GM19043 (cell line): ENCODE measurements at regions not wholly inside any gene's neighbourhood (a gene's known extent, or its start where the extent isn't known, plus 50 kb on each side); places are given as distances from the start of the nearest gene placed in this dataset.

Source experiments
- ATAC-seq: cut with Tn5 transposase; IDR thresholded peaks from one replicate; pipeline ENCODE4 v1.9.1; 2021; ENCODE audit warnings: low read depth; ENCODE audit not compliant: unreplicated experiment

DNA sequence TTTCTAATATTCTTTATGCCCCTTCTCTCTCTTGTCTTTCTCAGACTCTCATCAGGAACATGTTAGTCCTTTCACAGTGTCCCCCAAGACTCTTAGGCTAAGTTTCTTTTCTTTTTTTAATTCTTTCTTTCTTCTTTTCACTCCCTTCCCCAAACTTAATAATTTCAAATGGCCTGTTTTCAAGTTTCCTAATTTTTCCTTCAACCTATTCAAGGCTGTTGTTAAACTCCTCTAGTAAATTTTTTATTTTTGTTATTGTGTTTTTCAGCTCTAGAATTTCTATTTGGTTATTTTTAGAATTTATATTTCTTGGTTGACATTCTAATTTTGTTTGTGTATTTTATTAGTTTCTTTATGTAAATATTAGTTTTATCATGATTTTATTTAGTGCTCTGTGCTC, 236.6 kb upstream of the GYPC start:
- ATAC-seq: no peak

DNA sequence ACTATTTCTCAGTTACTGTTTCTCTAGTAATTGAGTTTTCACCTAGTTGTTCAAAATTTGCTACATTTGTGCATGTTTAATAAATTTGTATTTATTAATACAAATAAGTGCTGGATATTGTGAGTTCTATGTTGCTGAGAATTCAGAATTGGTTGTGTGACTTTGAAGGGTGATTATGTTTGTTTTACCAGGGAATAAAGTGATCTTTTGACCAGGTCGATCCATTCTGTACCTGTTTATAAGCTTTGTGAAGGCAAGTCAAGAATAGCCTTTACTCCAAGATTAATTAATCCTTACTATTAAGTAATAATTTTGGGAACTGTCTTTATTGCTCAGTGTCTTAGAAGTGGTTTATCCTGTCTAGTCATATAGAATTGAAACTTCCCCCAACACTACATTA, 230.0 kb upstream of the GYPC start:
- ATAC-seq: no peak

DNA sequence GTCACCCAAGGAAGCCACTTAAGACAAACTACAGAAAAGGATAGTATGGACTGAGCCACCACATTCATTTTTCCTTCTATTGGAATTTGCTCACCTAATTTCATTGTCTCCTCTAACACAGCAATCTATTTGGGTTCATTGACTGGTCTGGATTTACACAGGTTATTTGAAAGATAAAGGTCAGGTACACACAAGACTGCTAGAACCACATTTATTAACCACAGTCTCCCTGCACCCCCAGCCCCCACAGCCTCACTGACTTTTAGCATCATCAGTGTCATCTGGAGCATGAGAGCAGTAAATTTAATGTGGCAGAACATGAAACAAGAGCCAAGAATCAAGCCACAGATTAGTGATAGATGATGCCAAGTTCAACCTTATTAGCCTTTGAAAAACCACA, 226.9 kb upstream of the GYPC start:
- ATAC-seq: no peak

DNA sequence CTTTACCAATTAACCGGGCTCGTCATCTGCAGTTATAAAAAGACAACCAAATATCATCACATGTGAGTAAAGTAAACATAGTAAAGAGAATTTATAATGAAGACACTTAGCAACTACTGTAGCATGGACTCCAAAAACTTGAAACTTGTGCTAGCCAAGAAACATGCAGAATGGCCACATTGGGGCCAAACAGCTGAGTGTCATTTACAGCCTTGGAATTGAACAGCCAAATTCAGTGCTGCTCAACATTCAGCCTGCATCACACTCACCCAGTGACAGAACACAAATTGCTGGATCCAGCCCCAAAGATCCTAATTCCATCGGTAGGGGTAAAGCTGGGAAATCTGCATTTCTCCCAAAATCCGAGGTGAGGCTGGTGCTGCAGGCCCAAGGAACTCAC, 224.8 kb upstream of the GYPC start:
- ATAC-seq: no peak

DNA sequence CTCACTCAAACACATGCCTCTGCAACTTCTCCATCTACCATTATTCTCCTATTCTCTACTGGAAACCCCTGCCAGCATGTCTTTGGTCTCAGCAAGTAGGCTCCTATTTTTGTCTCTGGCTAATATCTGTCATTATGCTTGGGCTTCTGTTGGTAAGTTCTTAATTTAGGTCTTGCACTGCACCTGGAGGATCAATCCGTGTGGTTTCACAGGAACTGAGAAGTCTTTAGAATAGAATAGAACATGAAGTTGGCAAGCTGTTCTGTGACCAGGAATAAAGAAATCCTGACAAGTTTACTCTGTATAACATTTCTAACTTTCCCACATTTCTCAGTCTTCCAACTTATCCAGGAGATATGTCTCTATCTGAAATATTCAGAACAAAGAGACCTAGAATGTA, 219.5 kb upstream of the GYPC start:
- no peak for ATAC-seq

DNA sequence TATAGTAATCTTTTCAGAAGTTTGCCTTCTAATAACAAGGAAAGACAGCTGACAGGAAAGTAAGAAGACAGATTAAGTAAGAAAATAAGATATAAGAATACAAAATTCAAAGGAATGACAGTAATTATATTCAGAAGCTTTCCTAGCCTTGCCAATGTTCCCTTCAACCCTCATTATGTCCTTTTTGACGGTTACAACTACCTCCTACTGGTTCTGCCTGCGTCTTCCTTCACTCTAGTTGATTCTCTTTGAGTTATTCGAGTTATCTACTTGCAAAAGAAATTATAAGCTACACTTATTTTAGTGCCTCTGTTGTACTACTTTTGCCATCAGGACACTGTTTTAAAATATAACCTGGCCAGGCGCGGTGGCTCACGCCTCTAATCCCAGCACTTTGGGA, 218.9 kb upstream of the GYPC start:
- ATAC-seq: no peak

DNA sequence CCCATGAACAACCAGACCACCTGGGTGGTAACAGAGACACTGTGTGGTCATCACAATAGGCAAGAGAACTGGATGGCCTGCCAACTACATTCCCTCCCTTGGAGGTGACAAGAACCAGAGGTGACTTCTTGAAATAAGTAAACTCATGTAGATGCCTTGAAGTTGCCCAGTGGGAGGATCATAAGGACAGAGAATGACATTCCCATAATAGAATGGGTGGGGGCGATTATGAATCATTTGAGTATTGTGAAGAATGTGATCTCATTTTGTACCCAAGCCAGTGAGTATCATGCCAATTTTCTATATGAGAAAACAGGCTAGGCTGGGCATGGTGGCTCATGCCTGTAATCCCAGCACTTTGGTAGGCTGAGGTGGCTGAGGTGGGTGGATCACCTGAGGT, 211.4 kb upstream of the GYPC start:
- no peak for ATAC-seq

DNA sequence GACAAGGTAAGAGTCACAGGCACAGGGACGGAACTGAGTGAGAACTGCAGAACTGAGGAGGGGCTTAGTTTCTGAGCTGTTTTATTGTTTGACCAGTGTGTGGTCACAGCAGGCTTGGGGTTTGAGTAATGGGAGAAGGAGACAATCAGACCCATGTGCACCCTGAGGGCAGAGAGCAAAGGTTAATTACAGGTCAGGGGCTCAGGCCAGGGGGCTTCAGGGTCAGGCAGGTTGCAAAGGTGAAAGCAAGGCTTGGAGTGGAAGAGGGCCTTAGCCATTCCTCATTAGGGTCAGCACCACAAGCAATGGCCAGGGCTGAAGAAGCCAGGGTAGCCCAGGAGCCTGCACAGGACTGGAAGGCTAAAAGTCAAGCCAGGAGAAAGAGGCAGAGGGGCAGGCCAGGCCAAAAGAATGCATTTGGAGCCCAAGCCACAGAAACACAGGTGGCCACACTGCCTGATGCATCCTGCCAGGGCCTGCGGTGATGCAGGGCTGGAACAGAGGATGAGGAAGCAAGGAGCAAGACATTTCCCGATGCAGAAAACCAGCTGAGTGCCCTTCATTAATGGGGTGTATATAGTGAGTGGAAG, 209.8 kb upstream of the GYPC start:
- no peak for ATAC-seq

DNA sequence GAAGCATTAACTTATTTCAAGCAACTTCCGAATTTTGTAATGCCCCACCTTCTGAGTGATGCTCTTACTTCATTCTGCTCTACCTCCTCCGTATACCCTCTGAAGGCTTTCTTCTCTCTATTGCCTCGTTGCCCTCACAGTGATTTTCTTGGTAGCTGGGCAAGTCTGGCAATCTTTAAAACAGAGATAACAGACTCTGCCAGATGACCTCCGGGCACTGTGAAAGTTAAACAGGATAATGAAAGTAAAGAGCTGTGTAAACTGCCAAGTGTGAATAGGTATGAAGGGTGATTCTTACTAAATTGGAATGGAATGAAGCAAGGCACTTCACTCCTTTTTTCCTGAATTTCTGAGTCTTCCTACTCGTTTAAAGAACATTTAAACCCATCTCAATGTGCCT, 207.3 kb upstream of the GYPC start:
- no peak for ATAC-seq

DNA sequence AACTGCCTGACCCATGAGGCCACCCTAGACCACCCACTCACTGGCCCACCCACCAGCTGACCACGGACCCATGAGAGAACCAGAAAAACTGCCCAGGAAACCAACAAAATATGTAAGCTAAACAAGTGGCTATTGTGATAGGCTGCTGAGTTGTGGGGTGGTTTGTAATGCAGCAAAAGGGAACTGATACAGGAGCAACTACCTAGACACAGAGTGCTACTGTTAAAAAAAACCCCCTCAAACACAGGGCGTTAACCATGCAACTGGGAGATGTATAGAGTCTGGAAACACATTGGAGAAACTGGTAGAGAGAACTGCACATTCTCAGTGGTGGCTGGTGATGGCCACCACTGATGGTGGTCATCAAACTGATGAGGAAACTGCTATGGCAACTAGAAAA, 206.3 kb upstream of the GYPC start:
- ATAC-seq: no peak

DNA sequence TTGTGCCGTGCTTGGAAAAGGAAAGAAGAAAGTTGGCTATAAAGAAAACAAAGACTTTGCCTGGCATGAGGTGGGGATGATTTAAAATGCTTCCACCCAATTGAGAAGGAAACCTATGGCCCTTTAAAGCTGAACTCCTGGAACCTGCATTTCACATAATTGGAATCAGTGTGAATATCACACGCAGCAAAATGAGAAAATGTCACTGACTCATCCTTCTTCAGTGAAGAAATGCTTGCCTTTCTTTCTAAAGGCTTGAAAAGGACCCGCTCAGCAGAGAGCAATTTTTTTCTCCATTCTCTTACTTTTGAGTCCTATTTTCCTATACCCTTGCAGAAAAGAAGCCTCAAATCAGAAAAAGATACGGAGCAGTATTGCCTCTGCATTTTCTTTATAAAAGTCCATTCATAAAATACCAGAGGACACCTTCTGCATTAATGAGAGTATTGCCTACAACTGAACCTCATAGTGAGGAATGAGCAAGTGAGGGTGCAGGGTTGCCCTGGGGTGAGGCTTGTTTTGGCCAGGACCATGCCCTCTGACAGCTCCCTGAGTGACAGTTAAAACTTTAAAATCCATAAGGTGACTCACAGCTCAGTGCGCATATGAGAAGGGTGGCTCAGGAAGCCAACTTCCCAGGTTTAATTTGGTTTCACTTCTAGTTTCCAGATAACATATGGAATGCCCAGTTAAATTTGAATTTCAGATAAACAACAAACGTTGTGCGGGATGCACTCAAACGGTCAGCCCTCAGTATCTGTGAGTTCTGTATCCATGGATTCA, 191.9 kb upstream of the GYPC start:
- ATAC-seq: no peak

DNA sequence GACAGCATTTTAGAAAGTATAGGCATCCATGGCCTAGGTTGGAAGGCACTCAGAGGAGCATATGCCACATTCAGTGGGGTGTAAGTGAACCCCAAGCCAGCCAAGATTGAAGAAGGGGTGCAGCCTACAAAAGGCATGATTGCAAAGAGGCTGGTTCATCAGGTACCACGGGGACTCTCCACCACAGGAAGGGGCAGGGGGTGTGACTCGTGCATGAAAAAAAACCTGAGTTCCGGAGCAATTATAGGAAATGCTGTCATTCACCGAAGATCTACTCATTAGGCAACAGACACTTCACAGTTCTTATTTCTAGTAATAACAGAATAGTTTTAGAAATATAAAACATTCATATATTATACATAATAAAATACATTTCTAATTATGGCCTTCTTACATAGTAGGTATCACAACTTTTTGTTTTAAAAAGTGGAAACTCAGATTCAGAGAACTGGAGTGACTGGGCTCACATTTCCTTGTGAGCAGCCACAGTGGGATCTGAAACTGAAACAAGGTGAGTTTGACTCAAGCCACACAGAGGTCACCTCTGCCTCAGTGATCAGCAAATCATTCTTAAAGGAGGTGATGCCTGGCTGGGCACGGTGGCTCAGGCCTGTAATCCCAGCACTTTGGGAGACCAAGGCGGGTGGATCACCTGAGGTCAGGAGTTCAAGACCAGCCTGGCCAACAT, 188.4 kb upstream of the GYPC start:
- peak; percentile 80 for ATAC-seq

DNA sequence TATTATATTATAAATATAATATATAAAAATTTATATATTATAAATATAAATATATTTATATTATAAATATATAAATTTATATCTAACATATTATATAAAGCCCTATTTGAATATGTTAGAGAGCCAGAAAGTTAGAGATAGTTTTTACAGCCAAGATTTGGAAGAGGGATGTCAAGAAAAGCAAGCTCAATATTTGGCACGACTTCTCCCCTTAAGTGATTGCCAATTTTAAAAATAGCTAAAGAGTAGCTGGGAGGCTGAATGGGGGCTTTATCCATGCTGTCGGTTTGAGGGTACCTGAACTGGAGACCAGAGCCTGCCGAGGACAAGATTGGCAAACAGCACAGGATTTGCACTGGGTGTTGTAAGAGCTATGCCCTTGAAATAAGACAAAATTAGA, 180.9 kb upstream of the GYPC start:
- no peak for ATAC-seq

DNA sequence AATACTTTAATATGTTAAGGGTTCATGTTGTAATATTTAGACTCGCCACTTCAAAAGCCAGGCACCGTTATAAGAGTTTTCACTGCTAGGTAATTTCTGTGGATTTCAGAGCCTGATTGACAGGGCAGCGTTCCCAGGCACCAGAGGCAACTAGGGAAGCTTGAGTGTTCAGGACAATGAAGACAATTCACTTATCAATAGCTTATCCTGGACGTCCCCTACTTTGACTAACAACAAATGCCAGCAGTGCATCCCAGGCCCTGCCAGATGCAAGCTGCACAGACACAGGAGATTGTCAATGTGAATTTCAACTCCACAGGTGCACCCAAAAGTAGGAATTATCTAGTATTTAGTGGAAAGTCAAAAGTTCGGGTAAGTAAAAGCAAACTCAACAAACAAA, 179.3 kb upstream of the GYPC start:
- no peak for ATAC-seq

DNA sequence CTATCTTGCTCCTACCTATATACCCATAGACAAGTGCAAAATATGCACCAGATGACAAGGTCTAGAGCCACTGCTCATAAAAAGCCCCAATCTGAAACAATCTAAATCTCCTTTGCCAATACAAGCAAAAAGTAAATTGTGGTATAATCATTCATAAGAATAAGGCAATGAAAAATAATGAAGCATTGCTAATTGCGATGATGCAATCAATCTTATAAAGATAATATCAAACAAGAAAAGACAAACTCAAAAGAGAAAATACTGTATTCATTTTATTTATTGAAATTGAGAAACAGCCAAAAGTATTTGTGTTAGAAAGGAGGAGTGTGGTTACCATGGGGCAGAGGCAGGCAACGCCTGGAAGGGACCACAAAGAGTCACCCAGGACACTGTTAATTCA, 175.9 kb upstream of the GYPC start:
- ATAC-seq: no peak

DNA sequence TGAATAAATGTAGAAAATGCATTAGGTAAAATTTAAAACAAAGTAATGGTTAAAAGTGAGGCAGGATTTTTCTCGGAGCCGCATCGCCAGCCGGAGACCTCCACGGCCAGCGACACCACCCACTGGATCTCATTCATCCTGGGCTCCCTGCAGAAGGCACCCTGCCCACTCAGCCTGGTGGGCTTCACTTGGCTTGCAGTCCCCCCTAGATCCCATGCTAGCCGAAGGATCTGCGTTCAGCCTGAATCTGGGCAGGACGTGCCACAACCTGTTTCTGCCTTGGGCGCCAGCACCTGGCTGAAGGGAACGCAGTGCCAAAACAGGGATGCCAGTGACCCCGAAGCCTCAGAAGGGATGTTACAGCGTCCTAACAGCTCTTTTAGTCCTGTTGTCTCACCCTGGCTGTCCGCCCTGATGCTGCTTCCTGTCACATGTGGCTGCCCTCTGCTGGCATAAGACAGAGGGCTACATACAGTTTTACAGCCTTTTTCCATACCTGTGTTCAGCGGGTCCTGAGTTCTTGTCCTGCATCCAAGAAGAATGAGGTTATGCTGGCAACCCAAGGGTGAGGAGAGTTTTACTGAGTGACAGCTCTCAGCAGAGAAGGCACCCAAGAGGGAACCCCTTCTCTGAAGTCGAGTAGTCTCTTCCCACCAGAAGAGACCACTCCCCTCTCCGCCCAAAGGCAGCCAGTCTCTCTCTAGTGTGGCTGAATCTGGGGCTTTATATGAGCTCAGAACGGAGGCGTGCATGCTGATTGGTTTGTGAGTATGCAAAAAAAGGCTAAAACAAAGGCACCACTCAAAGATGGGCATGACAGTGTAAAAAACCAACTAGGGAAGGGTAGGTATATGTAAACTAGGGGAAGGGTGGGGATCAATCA, 173.1 kb upstream of the GYPC start:
- ATAC-seq: no peak

DNA sequence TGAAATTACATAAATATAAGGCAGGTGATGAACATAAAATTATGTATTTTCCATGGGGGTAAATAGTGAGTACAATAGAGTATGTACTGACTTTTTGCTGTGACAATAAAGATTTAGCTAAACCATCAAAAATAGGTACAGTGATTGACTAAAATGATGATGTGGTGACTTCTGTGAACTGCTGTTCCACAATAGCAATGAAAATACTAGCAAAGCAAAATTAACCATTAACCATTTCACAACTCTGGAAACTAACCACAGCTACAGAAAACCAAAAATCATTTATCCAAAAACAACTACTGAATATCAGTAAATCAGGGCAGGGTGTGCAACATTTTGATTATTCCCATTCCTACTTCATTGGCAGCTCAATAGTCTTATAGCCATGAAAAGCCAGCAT, 161.4 kb upstream of the GYPC start:
- no peak for ATAC-seq

DNA sequence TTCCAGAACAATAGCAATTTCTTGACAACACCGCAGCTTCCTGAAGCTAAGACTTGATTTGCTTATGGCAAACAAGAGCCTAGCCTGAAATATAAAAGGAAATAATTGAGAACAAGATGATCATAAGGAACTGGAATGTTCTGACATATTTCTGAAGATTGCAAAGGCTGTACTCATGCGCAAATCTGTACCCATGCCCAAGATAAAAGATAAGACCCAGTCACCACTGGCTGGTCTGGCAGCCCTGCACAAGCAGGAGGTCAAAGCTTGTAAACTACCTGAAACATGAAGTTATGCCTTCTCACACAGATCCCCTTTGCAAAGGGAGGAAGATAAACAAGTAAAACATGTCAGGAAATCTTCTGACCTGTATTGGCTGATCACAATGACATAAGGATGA, 160.8 kb upstream of the GYPC start:
- ATAC-seq: no peak

DNA sequence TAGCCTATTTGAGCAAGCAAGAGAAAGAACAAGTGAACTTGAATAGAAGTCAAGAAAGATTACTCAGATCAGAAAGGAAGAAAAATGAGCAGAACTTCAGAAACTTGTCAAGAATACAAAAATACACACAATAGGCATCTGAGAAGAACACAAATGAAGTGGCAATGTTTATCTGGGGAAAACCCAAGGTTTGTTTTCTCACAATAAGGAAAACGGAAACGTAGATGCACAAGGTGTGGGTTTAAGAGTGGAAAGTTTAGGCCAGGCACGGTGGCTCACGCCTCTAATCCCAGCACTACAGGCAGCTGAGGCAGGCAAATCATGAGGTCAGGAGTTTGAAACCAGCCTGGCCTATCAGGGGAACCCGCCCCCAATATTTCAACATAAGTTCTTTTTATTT, 159.5 kb upstream of the GYPC start:
- peak; percentile 78 for ATAC-seq

DNA sequence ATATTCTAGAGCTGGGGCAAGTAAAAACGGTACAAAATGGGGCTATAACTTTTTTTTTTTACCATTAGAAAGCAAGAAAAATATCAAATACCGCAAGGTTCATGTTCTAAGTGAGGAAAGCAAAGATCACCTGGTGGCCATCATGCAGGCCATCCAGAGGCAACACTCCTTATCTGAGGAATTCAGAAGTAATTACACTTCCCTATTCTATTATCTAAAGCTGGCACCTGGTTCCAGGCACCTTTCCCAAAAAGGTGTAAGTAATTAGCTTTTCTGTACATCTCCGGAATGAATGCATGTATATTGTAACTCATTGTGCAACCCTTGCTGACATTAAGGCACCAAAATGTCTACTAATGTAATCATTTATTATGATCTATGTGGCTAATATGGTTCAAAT, 152.5 kb upstream of the GYPC start:
- no peak for ATAC-seq

DNA sequence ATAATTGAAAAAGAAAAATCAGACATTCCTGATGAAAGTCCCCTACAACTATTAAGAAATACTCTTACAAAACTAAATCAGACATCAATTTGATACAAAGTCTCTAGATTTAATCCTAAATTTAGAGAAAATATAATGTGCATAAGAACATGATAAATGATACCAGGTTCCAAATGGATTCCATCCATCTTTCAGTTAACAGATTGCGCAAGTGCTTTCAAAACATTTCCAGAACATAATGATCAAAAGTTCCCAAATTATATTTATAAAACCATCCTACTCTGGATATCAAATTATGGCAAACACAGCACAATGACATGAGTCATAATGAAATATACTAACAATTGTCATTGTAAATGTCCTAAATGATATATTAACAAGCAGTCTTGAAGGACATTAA, 151.0 kb upstream of the GYPC start:
- ATAC-seq: no peak
